ENCODE measurements at regions not wholly inside any gene's neighbourhood (a gene's known extent, or its start where the extent isn't known, plus 50 kb on each side); places are given as distances from the start of the nearest gene placed in this dataset.

DNA sequence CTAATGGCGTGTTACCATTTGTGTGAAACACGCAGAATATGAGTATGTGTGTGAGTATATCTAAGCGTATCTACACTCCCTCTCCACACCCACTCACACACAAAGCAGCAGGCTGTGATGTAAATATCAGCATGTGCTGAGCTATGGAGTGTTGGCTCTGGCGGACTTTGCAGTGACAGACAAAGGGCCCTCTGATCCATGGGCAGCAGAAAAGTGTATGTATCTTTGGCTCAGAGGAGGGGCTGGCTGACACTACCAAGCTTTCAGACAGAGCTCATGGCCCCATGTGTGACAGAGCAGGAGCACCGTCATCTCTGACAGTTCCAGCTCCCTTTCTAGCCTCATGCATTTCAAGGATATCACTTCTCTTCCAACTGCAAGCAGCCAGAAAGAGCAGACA, 57.2 kb upstream of the ASB18 start:
- TF ChIP-seq, protein P1, sequence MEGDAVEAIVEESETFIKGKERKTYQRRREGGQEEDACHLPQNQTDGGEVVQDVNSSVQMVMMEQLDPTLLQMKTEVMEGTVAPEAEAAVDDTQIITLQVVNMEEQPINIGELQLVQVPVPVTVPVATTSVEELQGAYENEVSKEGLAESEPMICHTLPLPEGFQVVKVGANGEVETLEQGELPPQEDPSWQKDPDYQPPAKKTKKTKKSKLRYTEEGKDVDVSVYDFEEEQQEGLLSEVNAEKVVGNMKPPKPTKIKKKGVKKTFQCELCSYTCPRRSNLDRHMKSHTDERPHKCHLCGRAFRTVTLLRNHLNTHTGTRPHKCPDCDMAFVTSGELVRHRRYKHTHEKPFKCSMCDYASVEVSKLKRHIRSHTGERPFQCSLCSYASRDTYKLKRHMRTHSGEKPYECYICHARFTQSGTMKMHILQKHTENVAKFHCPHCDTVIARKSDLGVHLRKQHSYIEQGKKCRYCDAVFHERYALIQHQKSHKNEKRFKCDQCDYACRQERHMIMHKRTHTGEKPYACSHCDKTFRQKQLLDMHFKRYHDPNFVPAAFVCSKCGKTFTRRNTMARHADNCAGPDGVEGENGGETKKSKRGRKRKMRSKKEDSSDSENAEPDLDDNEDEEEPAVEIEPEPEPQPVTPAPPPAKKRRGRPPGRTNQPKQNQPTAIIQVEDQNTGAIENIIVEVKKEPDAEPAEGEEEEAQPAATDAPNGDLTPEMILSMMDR (IDR thresholded peaks at IDR 0.05; ENCODE audit: low read length): no peak
- no peak for TF ChIP-seq EZH2 (IDR thresholded peaks at IDR 0.05; ENCODE audit: borderline replicate concordance, low read length)

Data from OCI-LY1 (cell line).